NCI-H1417 (cell line): ENCODE measurements at regions not wholly inside any gene's neighbourhood (a gene's known extent, or its start where the extent isn't known, plus 50 kb on each side); places are given as distances from the start of the nearest gene placed in this dataset.
A peak's percentile ranks its signal among the peaks of the same experiment; 100 is the strongest.
"Not testable (repeated sequence)": the region's sequence is repeated elsewhere in the genome, so short reads cannot be mapped to it uniquely, and the experiment has no call there.

Experiments used
- DNase-seq, 3 experiments: peaks; one replicate each; lab custom pipeline; 2025; lab: John Stamatoyannopoulos, UW

- not testable (repeated sequence) for DNase-seq
These were observed 146.6 kb upstream of the GRK3 start for GRCh38 chr22:25417826-25418225.

DNA sequence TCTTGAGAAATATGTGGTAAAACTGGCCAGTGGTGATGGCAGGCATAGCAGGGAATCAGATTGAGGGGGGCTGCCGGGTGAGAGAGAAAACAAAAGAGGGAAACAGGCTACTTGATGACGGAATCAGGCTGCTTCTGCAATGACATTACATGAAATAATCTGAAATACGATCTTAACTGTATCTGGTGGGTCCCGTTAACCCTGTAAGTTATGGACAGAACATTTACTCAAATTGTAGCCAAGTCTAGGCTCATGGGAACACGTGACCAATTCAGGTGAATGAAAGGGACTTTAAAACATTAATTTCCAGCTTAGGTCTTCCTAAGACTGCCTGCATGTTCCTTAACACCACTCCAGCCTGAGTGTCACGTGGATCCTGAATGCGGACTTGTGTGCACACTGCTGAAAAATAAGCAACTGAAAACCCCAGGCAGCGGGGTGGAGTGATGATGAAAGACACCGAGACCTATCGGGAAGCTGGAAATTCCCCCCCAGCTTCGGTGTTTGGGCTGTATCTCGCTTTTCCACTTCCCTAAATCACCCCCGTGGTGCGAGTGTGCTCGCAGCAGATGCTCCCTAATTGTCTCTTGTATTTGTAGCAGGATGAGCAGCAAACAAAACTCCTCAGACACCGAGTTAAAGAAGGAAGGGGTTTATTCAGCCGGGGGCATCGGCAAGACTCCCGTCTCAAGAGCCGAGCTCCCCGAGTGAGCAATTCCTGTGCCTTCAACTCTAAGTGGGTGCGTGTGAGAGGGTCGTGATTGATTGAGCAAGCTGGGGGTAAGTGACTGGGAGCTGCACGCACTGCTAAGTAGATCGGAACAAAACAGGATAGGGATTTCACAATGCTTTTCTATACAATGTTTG lies 145.0 kb upstream of the GRK3 start:
- peak; percentile 12 to 85 (median 75) for DNase-seq

GRCh38 chr22:25420114-25420441 lies 144.4 kb upstream of the GRK3 start:
- not testable (repeated sequence) for DNase-seq

DNA sequence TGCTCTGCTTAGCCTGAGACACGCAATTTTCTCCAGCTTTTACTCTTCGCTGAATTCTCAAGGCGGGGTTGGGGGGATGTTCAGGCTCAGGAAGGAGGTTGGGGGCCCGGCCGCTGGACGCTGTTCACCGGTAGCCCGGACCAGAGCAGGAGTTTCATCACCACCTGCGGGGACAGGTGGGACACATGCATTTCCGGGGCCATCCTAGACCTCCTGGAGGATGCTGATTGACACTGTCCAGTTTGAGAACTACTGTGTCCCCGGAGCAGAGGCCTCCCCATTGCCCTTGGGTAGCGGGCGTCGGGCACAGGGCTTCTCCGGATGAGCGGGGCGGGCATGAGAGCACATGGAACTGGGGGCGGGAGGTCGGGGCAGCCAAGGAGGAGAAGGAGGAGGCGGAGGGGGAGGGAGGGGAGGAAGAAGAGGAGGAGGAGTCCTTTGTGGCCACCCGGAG lies 144.0 kb upstream of the GRK3 start:
- DNase-seq = peak in 2 of 3 experiments; percentile 34 to 57

DNA sequence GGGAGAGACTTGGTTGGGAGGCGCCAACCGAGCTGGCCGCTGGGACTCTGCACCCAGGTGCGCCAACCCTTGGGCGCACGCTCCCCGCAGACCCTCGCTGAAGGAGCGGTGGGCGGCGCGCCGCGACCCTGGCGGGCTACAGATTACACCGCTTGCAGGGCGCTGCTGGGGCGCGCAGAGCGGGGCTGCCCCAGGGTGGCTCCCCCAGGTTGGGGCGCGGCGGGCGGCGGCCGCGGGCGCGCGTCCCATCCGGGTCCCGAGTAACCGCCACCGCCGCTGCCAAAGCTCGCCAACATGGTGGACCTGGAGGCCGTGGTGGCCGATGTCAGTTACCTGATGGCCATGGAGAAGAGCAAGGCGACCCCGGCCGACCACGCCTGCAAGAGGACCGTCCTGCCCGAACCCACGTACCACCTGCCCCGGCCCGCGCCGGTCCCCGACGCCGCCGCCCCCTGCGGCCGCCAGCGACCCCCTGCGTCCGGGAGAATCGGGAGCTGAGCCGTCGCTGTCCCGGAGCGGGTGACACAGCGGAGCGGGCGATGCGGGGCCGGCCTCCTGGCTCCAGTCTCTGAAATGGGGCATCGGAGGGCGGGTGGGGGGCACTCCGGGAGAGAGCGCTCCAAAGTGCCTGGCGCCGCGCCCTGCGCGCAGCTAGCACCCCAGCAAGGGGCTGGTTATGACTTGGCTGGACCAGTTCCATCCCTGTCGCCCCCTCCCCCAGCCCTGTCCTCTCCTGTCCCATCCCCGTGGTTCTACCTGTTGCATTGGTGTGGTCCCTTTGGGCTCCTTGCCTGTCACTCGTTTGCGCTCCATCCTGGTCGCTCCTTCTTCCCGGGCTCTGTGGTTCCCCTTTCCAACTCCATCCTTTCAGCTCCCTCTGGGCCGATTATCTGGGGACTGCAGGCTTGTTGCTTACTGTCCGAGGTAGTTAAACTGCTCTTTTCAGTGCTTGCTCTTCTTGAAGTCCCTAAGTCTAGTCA lies 143.3 kb upstream of the GRK3 start:
- DNase-seq = peak in 2 of 3 experiments; percentile 34 to 61

- not testable (repeated sequence) for DNase-seq
These were observed 137.8 kb upstream of the GRK3 start for GRCh38 chr22:25426530-25427308.

DNA sequence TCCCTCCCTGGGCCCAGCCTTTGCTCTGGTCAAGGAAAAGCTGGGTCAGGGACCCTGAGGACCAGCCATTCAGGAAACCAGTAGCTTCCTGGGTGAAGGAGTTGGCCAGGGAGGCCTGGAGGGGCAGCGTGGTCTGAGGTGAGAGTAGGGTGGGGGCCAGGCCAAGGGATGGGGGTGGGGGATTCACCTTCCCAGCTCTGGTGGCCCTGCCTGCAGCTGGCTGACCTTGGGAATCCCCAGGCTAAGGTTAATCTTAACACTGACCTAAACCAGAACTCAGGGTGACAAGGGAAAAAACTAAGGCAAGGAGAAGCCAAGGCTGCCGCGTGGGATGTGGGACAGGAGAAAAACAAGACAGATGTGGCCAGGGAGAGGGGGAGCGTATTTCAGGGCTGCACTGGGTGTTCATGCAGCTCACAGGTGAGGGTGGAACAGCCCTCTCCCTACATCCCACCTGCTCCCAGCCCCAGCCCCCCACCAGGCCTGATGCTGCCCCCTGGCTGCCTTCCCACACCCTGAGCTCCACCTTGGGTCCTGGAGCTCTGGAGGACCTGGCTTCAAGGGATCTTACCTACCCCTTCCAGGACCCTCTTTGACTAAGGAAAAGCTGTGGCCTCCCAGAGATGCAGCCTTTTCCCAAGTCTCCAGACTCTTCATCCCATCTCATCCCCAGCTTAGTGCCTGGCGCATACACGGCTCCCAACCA lies 132.7 kb upstream of the GRK3 start:
- DNase-seq = not testable (repeated sequence)

DNA sequence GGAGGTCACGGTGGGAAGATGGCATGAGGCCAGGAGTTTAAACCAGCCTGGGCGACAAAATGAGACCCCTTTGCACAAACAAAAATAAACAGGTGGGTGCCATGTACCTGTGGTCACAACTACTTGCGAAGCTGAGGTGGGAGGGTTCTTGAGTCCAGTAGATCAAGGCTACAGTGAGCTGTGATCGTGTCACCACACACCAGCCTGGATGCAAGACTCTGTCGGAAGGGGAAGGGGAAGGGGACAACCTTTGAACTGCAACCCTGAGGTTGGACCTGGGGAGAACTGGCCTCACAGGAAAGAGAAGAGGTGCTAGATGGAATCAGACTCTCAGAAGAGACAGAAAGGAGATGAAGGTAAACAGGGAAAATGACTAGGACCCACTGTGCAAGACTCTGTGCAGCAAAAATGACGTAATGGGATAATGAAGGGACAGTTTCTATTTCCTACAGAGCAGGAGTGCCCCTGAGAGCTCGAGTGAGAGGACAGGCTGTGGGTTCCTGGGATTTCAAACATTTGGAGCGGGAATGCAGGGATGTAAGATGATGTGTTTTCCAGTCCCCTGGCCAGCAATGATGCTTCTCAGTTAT lies 131.0 kb upstream of the GRK3 start:
- not testable (repeated sequence) for DNase-seq

DNA sequence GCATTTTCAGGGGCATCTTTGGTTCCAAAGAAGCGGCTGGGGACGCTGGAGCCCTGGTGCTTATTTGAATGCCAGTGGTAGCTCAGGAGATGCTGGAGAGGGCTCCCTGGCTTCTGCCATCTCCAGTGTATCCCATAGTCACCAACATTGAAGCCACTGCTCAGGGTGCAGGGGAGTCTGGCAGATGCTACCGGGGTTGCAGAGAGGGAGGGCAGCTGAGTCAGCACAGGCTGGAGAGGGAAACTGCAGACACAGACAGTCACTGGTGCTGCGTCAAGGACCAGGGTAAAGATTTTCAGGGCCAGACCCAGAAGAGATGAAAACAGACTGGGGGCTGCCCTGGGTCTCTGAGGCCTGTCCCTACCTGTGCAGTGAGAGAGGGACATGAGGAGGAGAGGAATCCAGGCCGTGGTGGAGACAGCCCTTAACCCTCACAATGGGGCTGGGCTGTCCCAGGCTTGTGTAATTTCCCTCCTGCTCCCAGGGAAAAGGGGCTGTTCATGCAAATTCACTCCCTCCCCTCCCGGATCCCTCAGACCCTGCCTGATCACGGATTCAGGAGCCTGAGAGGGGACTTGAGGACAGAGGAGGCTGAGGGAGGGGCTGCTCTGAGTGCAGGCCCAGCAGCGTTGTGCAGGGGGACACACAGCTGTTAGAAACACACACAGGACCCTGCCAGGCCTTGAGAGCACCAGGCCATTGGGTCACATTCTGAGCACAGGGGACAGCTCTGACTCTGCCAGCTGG lies 126.9 kb upstream of the GRK3 start:
- DNase-seq = no peak

- no peak for DNase-seq
These were observed 117.3 kb upstream of the GRK3 start for GRCh38 chr22:25447067-25447685.

DNA sequence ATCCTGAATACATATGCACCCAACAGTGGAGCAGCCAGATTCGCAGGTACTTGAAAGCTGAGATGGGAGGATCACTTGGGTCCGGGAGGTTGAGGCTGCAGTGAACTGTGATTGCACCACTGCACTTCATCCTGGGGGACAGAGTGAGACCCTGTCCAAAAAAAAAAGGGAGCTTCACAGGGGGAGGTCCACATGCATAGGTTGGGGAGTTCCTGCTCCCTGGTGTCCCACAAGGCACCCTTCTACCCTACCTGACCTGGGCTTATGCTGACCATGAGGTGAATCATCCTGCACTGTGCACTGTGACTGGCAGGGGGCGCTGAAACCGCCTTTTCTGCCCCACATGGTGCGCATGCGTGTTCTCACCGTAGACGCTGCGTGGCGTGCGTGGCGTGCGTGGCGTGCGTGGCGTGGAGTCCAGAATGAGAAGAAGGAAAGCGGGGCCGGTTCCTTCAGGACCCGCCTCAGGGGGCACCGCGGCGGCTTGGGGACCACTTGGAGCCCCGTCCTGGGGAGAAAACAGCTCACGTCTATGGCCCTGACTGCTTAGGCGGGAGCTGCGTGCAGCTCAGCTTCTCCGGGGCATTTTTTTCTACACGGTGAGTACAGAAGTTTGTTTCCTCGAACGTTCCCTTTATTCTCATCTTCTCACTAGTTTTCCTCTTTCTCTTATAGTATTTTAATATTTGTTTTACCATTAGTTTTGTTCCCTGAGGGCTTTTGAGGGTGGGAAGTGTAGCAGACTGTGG lies 116.6 kb upstream of the GRK3 start:
- DNase-seq = peak; percentile 73 to 86 (median 84)

- DNase-seq = peak in 1 of 3 experiments; percentile 36
These were observed 115.9 kb upstream of the GRK3 start for GRCh38 chr22:25448435-25449051.

DNA sequence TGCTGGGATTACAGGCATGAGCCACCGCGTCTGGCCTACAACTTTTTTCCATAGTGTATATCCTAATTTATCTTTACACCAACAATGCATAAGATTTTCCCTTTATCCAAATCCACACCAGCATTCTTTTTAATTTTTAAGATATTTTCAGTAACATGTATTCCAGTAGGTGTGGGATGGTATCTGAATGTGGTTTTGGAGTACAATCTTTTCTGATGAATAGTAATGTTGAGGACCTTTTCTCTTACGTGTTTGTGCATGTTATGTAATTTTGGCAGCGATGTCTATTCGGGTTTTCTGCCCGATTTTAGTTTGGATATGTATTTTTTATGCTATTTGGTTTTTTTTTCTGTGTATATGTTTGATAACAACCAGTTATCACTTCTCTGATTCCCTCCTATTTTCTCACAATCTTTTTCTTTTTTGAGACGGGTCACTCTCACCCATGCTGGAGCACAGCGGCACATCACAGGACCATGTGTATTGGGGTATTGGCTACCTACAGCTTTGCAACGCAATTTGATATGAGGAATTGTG lies 114.6 kb upstream of the GRK3 start:
- DNase-seq = no peak

DNA sequence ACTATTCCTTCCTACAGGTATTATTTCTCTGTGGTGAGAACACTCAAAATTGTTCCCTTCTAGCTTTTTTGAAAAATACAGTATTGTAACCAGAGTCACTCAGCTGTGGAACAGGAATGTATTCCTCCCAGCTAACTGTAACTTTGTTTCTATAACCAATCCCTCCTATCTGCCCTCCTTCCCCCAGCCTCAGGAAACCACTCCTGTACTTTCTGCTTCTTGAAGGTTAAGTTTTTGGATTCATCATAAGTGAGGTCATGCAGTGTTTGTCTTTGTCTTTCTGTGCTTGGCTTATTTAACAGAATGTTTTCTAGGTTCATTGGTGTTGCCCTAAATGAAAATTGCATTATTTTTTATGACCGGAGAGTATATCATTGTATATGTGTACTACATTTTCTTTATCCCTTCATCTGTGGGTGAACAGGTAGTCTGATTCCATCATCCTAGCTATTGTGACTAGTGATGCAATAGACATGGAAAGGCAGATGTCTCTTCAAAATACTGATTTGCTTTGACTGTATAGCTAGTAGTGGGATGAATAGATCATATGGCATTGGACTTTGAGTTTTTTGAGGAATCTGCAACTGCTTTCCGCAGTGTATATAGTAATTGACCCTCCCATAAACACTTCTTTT lies 112.9 kb upstream of the GRK3 start:
- no peak for DNase-seq

- no peak for DNase-seq
These were observed 112.3 kb upstream of the GRK3 start for GRCh38 chr22:25452116-25452700.

DNA sequence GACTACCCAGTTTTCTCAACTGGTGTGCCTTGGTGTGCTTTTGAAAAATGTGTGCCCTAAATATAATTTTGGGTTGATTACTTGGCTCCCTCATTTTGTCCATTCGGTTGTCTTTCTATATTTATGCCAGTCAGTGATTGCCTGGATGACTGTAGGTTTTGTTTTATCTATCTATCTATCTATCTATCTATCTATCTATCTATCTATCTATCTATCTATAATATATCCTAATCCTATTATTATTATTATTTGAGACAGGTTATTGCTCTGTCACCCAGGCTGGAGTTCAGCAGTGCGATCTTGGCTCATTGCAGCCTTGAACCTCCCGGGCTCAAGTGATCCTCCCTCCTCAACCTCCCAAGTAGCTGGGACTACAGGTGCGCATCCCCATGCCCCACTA lies 111.4 kb upstream of the GRK3 start:
- DNase-seq = no peak

GRCh38 chr22:25453557-25453956 lies 110.9 kb upstream of the GRK3 start:
- no peak for DNase-seq
